Gastroesophageal sphincter (tissue), 3 donors: ENCODE measurements at regions not wholly inside any gene's neighbourhood (a gene's known extent, or its start where the extent isn't known, plus 50 kb on each side); places are given as distances from the start of the nearest gene placed in this dataset.

Experiments
- EP300 ChIP-seq: sonication (generic); formaldehyde crosslinking; IDR thresholded peaks from one replicate; pipeline ENCODE4 v1.6.1; 2017; ENCODE audit warnings: antibody characterized with exemption, mild to moderate bottlenecking
- POLR2A ChIP-seq, 2 donors: fragments of 450-650 bp; IDR thresholded peaks; one replicate each; pipeline ENCODE4 v1.6.1; 2017; ENCODE audit warnings: antibody characterized with exemption in 2 of 2, mild to moderate bottlenecking in 2 of 2, moderate library complexity in 1 of 2
- POLR2AphosphoS5 ChIP-seq: sonication (generic); formaldehyde crosslinking; IDR thresholded peaks from one replicate; pipeline ENCODE4 v1.6.1; 2017; ENCODE audit warnings: antibody characterized with exemption
- TF ChIP-seq, protein P1 (sequence below), 4 experiments: fragments of 200-600 bp in 2 of 4; fragments of 450-650 bp in 2 of 4; sonication (generic) in 1 of 4; IDR thresholded peaks; one replicate each; pipeline ENCODE4 v1.5.1; 2017 to 2019; ENCODE audit warnings: antibody characterized with exemption in 4 of 4, mild to moderate bottlenecking in 2 of 4, moderate library complexity in 2 of 4

DNA sequence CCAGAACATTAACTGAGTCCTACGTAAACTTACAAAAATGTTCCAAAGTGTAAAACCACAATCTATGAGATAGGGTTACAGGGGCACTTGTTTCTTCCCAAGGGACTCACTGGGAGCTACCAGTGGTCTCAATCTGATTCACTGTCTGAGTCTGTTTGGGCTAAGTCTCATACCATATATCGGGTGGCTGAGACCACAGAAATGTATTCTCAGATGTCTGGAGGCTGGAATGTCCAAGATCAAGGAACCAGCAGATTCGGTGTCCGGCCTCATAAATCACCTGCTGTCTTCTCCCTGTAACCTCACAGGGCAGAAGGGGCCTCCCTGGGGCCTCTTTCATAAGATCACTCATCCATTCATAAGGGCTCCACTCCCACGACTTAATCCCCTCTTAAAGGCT is 616.3 kb upstream of the TMEM132C start:
- TF ChIP-seq, protein P1, sequence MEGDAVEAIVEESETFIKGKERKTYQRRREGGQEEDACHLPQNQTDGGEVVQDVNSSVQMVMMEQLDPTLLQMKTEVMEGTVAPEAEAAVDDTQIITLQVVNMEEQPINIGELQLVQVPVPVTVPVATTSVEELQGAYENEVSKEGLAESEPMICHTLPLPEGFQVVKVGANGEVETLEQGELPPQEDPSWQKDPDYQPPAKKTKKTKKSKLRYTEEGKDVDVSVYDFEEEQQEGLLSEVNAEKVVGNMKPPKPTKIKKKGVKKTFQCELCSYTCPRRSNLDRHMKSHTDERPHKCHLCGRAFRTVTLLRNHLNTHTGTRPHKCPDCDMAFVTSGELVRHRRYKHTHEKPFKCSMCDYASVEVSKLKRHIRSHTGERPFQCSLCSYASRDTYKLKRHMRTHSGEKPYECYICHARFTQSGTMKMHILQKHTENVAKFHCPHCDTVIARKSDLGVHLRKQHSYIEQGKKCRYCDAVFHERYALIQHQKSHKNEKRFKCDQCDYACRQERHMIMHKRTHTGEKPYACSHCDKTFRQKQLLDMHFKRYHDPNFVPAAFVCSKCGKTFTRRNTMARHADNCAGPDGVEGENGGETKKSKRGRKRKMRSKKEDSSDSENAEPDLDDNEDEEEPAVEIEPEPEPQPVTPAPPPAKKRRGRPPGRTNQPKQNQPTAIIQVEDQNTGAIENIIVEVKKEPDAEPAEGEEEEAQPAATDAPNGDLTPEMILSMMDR (IDR thresholded peaks at IDR 0.05), result no peak
- TF ChIP-seq POLR2A (IDR thresholded peaks at IDR 0.05) (no peak), POLR2AphosphoS5 (no peak), EP300 (no peak)
